ENCODE measurements at regions not wholly inside any gene's neighbourhood (a gene's known extent, or its start where the extent isn't known, plus 50 kb on each side); places are given as distances from the start of the nearest gene placed in this dataset.

- TF ChIP-seq ZNF274 (IDR thresholded peaks at IDR 0.05; ENCODE audit: low read depth, low read length) (no peak), YY1 (IDR thresholded peaks at IDR 0.05; ENCODE audit: insufficient read depth, insufficient read length) (no peak), SUZ12 (IDR thresholded peaks at IDR 0.05; ENCODE audit: extremely low read depth, insufficient read depth, insufficient read length) (no peak)
These were observed 369.2 kb downstream of the PLK2 start for GRCh38 chr5:58090704-58091103.
